ENCODE measurements at regions not wholly inside any gene's neighbourhood (a gene's known extent, or its start where the extent isn't known, plus 50 kb on each side); places are given as distances from the start of the nearest gene placed in this dataset.

DNA sequence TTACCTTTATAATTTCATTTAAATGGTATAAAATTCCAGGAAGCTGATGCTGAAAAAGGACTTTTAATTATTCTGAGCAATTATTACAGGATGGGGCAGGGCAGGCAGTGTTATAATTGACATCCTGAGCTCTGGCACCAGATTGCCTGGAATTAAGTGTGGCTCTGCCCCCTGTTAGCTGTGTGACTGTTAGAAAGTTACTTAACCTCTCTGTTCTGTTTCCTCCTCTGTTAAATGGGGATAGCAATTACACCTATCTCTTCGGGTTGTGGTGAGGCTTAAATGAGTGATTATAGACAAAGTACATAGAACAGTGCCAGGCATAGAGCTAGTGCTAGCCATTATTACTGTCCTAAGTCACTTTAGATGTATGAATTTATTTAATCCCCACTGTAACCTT lies 327.3 kb downstream of the SMAD2 start:
- TF ChIP-seq, protein P1, sequence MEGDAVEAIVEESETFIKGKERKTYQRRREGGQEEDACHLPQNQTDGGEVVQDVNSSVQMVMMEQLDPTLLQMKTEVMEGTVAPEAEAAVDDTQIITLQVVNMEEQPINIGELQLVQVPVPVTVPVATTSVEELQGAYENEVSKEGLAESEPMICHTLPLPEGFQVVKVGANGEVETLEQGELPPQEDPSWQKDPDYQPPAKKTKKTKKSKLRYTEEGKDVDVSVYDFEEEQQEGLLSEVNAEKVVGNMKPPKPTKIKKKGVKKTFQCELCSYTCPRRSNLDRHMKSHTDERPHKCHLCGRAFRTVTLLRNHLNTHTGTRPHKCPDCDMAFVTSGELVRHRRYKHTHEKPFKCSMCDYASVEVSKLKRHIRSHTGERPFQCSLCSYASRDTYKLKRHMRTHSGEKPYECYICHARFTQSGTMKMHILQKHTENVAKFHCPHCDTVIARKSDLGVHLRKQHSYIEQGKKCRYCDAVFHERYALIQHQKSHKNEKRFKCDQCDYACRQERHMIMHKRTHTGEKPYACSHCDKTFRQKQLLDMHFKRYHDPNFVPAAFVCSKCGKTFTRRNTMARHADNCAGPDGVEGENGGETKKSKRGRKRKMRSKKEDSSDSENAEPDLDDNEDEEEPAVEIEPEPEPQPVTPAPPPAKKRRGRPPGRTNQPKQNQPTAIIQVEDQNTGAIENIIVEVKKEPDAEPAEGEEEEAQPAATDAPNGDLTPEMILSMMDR (IDR thresholded peaks at IDR 0.05): no peak
- H3K27ac ChIP-seq: no peak overlapping the region
- no peak for DNase-seq (ENCODE audit: low spot score)
- no peak for ATAC-seq (ENCODE audit: insufficient number of reproducible peaks, low FRiP score, low read depth)
- no peaks in the 10 kb centered on the region for H3K9me3 ChIP-seq
- no peak overlapping the region for H3K4me3 ChIP-seq
- H3K4me1 ChIP-seq (ENCODE audit: control insufficient read depth in 1 of 2, low read depth in 2 of 2): no peaks in the 10 kb centered on the region
- H3K27me3 ChIP-seq (replicated peaks; ENCODE audit: insufficient read depth): no peaks in the 10 kb centered on the region
- no peaks in the 10 kb centered on the region for H3K36me3 ChIP-seq

DNA sequence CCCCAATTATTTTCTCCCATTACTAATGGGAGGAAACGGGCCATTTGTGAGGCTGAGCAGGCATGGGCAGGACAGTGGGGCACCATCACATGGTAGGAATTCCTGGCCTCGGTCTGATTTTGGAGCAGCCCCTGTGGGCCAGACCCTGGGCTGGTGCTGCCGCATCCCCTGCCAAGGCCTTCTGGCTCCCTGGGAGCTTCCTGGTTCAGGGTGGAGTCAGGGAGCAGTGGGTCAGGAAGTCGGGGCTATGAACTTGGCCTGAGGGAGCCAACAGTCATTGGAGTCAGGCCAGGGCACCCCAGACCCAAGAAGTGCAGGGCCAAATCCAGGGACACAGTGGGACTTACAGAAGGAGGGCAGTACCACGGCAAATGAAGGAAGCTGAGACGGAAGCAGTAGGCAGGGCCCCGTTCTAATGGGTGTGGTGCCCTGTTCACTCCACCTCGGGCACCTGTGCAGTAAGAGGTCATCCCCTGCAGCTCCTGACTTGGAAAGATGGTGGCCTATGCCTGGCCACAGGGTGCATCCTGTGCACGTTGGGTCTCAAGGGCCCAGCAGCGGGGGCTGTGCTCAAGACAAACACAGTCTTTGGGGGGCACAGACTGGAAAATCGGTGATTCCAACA lies 328.1 kb downstream of the SMAD2 start:
- H3K4me1 ChIP-seq (ENCODE audit: control insufficient read depth in 1 of 2, low read depth in 2 of 2): no peaks in the 10 kb centered on the region
- DNase-seq (ENCODE audit: low spot score): no peak
- no peak for ATAC-seq (ENCODE audit: insufficient number of reproducible peaks, low FRiP score, low read depth)

DNA sequence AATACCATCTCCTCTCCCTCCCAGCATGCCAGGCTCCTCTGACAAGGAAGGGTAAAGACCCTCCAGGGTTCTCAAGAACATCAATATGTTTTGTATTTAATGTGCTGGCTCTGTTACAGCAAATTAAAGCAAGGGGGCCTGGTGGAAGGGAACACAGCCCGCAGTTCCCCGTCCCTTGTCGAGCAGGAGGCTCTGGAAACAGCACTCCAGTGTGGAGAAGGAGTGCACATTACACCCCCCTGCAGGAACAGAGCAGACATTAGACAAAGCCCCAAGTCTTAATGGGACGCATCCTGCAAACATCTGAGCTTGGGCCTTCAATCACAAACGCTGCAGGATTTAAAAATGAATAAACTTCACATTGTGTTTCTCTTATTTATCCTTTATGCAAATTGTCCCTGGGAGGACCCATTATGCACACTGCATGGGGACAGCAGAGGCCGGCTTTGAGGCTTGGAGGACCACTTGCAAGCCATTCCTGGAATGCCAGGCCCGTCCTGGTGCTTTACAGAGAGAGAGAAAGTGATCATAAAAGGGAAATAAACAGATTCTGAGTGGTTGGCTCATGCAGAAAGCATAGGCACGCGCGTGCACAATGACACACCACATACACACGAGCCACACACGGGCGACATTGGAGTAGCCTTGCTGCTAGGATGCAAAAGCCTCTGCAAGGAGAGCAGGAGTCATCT lies 328.7 kb downstream of the SMAD2 start:
- no peaks in the 10 kb centered on the region for H3K27me3 ChIP-seq (replicated peaks; ENCODE audit: insufficient read depth)
- no peaks in the 10 kb centered on the region for H3K9me3 ChIP-seq
- ATAC-seq (ENCODE audit: insufficient number of reproducible peaks, low FRiP score, low read depth) (no peak), DNase-seq (ENCODE audit: low spot score) (no peak)
- no peaks in the 10 kb centered on the region for H3K4me1 ChIP-seq (ENCODE audit: control insufficient read depth in 1 of 2, low read depth in 2 of 2)
- TF ChIP-seq, protein P1 (IDR thresholded peaks at IDR 0.05): no peak
- no peak overlapping the region for H3K4me3 ChIP-seq
- H3K27ac ChIP-seq: no peak overlapping the region
- H3K36me3 ChIP-seq: no peaks in the 10 kb centered on the region

More for the DNA sequence above, 328.1 kb downstream of the SMAD2 start:
- Histone ChIP-seq H3K36me3 (no peaks in the 10 kb centered on the region), H3K9me3 (no peaks in the 10 kb centered on the region), H3K27me3 (replicated peaks; ENCODE audit: insufficient read depth) (no peaks in the 10 kb centered on the region), H3K27ac (no peak overlapping the region), H3K4me3 (no peak overlapping the region)
- TF ChIP-seq, protein P1 (IDR thresholded peaks at IDR 0.05): no peak

DNA sequence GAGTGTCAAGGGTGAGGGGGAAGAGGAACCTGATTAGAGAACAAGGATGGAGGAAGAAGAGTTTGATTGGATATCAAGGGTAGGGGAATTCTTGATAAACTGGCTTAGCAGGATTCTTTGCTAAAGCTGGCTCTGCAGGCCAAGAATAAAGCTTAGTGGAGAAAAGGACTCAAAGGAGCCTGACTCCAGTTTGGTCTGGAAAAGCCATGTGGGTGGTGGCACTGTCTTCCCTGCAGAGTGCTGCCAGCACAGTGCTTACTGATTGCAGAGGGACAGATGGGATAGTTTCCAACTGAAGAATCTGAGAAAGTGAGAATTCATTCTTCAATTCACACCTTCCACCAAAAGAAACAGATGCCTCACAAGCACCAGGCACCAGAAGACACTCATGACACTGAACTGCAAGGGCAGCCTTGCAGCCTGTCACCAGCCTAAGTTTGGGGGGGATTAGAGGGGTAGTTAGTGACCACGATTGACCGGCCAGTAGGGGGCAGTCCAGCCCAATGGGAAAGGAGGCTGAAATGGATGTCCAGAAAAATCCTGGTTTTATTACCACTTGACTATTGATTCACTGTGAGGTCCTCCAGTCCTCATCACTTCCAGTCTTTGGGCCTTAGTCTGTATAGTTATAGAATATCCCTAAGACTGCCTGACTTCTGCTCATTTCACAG lies 334.5 kb downstream of the SMAD2 start:
- Histone ChIP-seq H3K4me3 (no peak overlapping the region), H3K27ac (no peak overlapping the region), H3K36me3 (no peaks in the 10 kb centered on the region), H3K27me3 (replicated peaks; ENCODE audit: insufficient read depth) (no peaks in the 10 kb centered on the region), H3K4me1 (ENCODE audit: control insufficient read depth in 1 of 2, low read depth in 2 of 2) (no peaks in the 10 kb centered on the region), H3K9me3 (no peaks in the 10 kb centered on the region)
- DNase-seq (ENCODE audit: low spot score) (no peak), ATAC-seq (ENCODE audit: insufficient number of reproducible peaks, low FRiP score, low read depth) (no peak)
- TF ChIP-seq, protein P1 (IDR thresholded peaks at IDR 0.05): no peak

DNA sequence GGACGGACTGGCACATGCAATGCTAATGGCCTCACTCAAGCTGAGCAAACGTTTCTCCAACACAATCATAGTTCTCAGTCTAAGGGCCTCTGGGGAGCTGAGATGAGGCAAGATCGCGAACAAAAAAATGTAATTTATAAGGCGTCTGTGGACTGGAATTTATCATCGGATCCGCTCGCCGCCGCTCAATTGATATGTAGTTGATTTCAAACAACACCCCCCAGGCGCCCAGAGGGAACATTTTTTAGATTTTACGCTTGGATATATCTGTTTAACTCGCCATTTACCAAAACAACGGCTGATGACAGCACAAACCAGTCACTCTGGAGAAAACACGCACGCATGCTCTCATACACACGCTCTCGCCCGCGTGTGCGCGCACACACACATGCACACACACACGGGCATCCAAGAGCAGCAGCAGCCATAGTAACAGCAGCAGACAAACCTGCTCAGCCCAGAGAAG lies 335.8 kb downstream of the SMAD2 start:
- TF ChIP-seq, protein P1 (IDR thresholded peaks at IDR 0.05): no peak
- H3K4me1 ChIP-seq (ENCODE audit: control insufficient read depth in 1 of 2, low read depth in 2 of 2): no peaks in the 10 kb centered on the region
- no peak overlapping the region for H3K4me3 ChIP-seq
- ATAC-seq (ENCODE audit: insufficient number of reproducible peaks, low FRiP score, low read depth) (no peak), DNase-seq (ENCODE audit: low spot score) (no peak)
- no peak overlapping the region for H3K27ac ChIP-seq
- no peaks in the 10 kb centered on the region for H3K27me3 ChIP-seq (replicated peaks; ENCODE audit: insufficient read depth)
- no peaks in the 10 kb centered on the region for H3K9me3 ChIP-seq
- no peaks in the 10 kb centered on the region for H3K36me3 ChIP-seq

All from thoracic aorta (tissue), 2 donors.